H9 (cell line): ENCODE measurements at regions not wholly inside any gene's neighbourhood (a gene's known extent, or its start where the extent isn't known, plus 50 kb on each side); places are given as distances from the start of the nearest gene placed in this dataset.

Experiments used
- DNase-seq: peaks from one replicate; pipeline ENCODE4 v3.0.0-alpha.2; 2017
- H2AFZ ChIP-seq: one replicate; pipeline ENCODE4 v1.6.1; 2013; ENCODE audit warnings: mild to moderate bottlenecking, low read length, control low read depth, moderate library complexity
- H2AK5ac ChIP-seq: 2 replicates; pipeline ENCODE4 v1.6.1; 2013; ENCODE audit warnings: low read length, control low read depth, mixed read lengths; ENCODE audit not compliant: insufficient read length
- H2BK120ac ChIP-seq: one replicate; pipeline ENCODE4 v1.6.1; 2013; ENCODE audit warnings: low read depth, mild to moderate bottlenecking, low read length, control low read depth, inconsistent platforms; ENCODE audit not compliant: poor library complexity, severe bottlenecking
- H2BK12ac ChIP-seq: 2 replicates; pipeline ENCODE4 v1.6.1; 2013; ENCODE audit warnings: low read length, control low read depth, mixed read lengths, low read depth; ENCODE audit not compliant: insufficient read length
- H2BK15ac ChIP-seq: 2 replicates; pipeline ENCODE4 v1.6.1; 2013; ENCODE audit warnings: low read depth, low read length, control low read depth
- H2BK20ac ChIP-seq: one replicate; pipeline ENCODE4 v1.6.1; 2013; ENCODE audit warnings: low read depth, mild to moderate bottlenecking, low read length, control low read depth, inconsistent platforms; ENCODE audit not compliant: poor library complexity, severe bottlenecking
- H2BK5ac ChIP-seq: 2 replicates; pipeline ENCODE4 v1.6.1; 2013; ENCODE audit warnings: low read length, control low read depth, mixed read lengths; ENCODE audit not compliant: insufficient read length
- H3K14ac ChIP-seq: 2 replicates; pipeline ENCODE4 v1.6.1; 2013; ENCODE audit warnings: low read length, control low read depth; ENCODE audit not compliant: insufficient read depth
- H3K18ac ChIP-seq: 2 replicates; pipeline ENCODE4 v1.6.1; 2013; ENCODE audit warnings: low read depth, mild to moderate bottlenecking, mixed read lengths, low read length, control low read depth; ENCODE audit not compliant: insufficient read length
- H3K23ac ChIP-seq: 2 replicates; pipeline ENCODE4 v1.6.1; 2013; ENCODE audit warnings: low read length, control low read depth, mixed read lengths, low read depth; ENCODE audit not compliant: insufficient read length
- H3K23me2 ChIP-seq: 2 replicates; pipeline ENCODE4 v1.6.1; 2013; ENCODE audit warnings: low read depth, mild to moderate bottlenecking, mixed read lengths, low read length, control low read depth; ENCODE audit not compliant: insufficient read length, poor library complexity, severe bottlenecking
- H3K27ac ChIP-seq: 2 replicates; pipeline ENCODE4 v1.5.1; 2013; ENCODE audit warnings: low read length, control low read depth, mixed read lengths, low read depth; ENCODE audit not compliant: insufficient read length
- H3K27me3 ChIP-seq: 2 replicates; pipeline ENCODE4 v1.6.1; 2013; ENCODE audit warnings: low read length, control low read depth, inconsistent platforms; ENCODE audit not compliant: insufficient read depth
- H3K4ac ChIP-seq: 2 replicates; pipeline ENCODE4 v1.6.1; 2013; ENCODE audit warnings: low read depth, mild to moderate bottlenecking, control low read depth, inconsistent platforms, low read length, moderate library complexity
- H3K4me1 ChIP-seq: 2 replicates; pipeline ENCODE4 v1.6.1; 2013; ENCODE audit warnings: low read length, control low read depth, inconsistent platforms; ENCODE audit not compliant: insufficient read depth
- H3K4me2 ChIP-seq: 2 replicates; pipeline ENCODE4 v1.6.1; 2013; ENCODE audit warnings: low read length, control low read depth, mixed read lengths; ENCODE audit not compliant: insufficient read length, insufficient read depth
- H3K56ac ChIP-seq: 2 replicates; pipeline ENCODE4 v1.6.1; 2013; ENCODE audit warnings: low read depth, mild to moderate bottlenecking, mixed read lengths, low read length, control low read depth; ENCODE audit not compliant: insufficient read length
- H3K79me1 ChIP-seq: 2 replicates; pipeline ENCODE4 v1.6.1; 2013; ENCODE audit warnings: low read depth, mild to moderate bottlenecking, moderate library complexity, low read length, control low read depth, inconsistent platforms; ENCODE audit not compliant: insufficient read depth, poor library complexity, severe bottlenecking
- H3K79me2 ChIP-seq: 2 replicates; pipeline ENCODE4 v1.6.1; 2013; ENCODE audit warnings: low read length, control low read depth, inconsistent platforms; ENCODE audit not compliant: insufficient read depth
- H3K9ac ChIP-seq: 2 replicates; pipeline ENCODE4 v1.6.1; 2013; ENCODE audit warnings: low read length, control low read depth, mixed read lengths; ENCODE audit not compliant: insufficient read length; ENCODE audit errors: extremely low read depth
- H3K9me3 ChIP-seq: one replicate; pipeline ENCODE4 v1.6.1; 2013; ENCODE audit warnings: low read depth, low read length, inconsistent platforms; ENCODE audit not compliant: control insufficient read depth
- H3T11ph ChIP-seq: one replicate; pipeline ENCODE4 v1.6.1; 2013; ENCODE audit warnings: mild to moderate bottlenecking, low read length, control low read depth, inconsistent platforms
- H4K20me1 ChIP-seq: one replicate; pipeline ENCODE4 v1.6.1; 2013; ENCODE audit not compliant: control insufficient read depth, insufficient read length, insufficient read depth
- H4K5ac ChIP-seq: 2 replicates; pipeline ENCODE4 v1.6.1; 2013; ENCODE audit warnings: low read depth, mild to moderate bottlenecking, mixed read lengths, low read length, control low read depth; ENCODE audit not compliant: insufficient read length
- H4K8ac ChIP-seq: replicated peaks from 2 replicates; pipeline ENCODE4 v1.6.1; 2013; ENCODE audit warnings: low read length, control low read depth, mixed read lengths, low read depth; ENCODE audit not compliant: insufficient read length
- H4K91ac ChIP-seq: 2 replicates; pipeline ENCODE4 v1.6.1; 2013; ENCODE audit warnings: low read depth, mild to moderate bottlenecking, moderate library complexity, mixed read lengths, low read length, control low read depth; ENCODE audit not compliant: insufficient read length
- H3K27ac Mint-ChIP-seq, 3 experiments: 2 replicates in 2 of 3; 3 replicates in 1 of 3; pipeline ENCODE4 v1.8.0; 2020 to 2021; ENCODE audit warnings: mixed read lengths in 3 of 3, mild to moderate bottlenecking in 1 of 3, moderate library complexity in 1 of 3
- H3K27me3 Mint-ChIP-seq: 2 replicates; pipeline ENCODE4 v1.8.0; 2021; ENCODE audit warnings: low read depth, mild to moderate bottlenecking, moderate library complexity, mixed read lengths
- H3K36me3 Mint-ChIP-seq, 3 experiments: 2 replicates in 2 of 3; 3 replicates in 1 of 3; pipeline ENCODE4 v1.8.0; 2020 to 2021; ENCODE audit warnings: low read depth in 3 of 3, mixed read lengths in 3 of 3; ENCODE audit not compliant: insufficient read depth in 1 of 3
- H3K4me1 Mint-ChIP-seq, 2 experiments: 2 replicates each; pipeline ENCODE4 v1.8.0; 2020; ENCODE audit warnings: mixed read lengths in 2 of 2
- H3K4me3 Mint-ChIP-seq, 2 experiments: 2 replicates in 1 of 2; 3 replicates in 1 of 2; pipeline ENCODE4 v1.8.0; 2020 to 2021; ENCODE audit warnings: mild to moderate bottlenecking in 2 of 2, mixed read lengths in 2 of 2, moderate library complexity in 1 of 2
- H3K9me3 Mint-ChIP-seq, 2 experiments: 2 replicates in 1 of 2; 3 replicates in 1 of 2; pipeline ENCODE4 v1.8.0; 2020; ENCODE audit warnings: mild to moderate bottlenecking in 2 of 2, mixed read lengths in 2 of 2, moderate library complexity in 1 of 2
- WGBS: extraction: QIAGEN DNeasy Blood & Tissue Kit; methylation state at CpG from one replicate; pipeline ENCODE4 v1.1.7; 2013; ENCODE audit warnings: missing lambda C conversion rate, low lambda C conversion rate, mixed read lengths; ENCODE audit not compliant: insufficient read length; ENCODE audit errors: extremely low coverage; 5-methylcytosine and 5-hydroxymethylcytosine counted together
- TF ChIP-seq, protein P1 (sequence below): fragments of 200-600 bp; sonication (generic); conservative IDR thresholded peaks from 3 replicates; pipeline ENCODE4 v1.8.0; 2021; ENCODE audit warnings: antibody characterized with exemption, mild to moderate bottlenecking

- no peaks in the 10 kb centered on the region for H3K36me3 Mint-ChIP-seq
- Histone ChIP-seq H3K18ac (no peak overlapping the region), H3K4ac (no peak overlapping the region), H3K23ac (no peak overlapping the region), H3K79me1 (no peaks in the 10 kb centered on the region), H2AK5ac (no peak overlapping the region), H4K91ac (no peak overlapping the region), H3K23me2 (no peaks in the 10 kb centered on the region), H3K4me2 (no peak overlapping the region), H3K79me2 (no peaks in the 10 kb centered on the region), H3K9ac (no peak overlapping the region), H2BK120ac (no peak overlapping the region), H2AFZ (no peak overlapping the region), H4K5ac (no peak overlapping the region), H3K4me1 (no peaks in the 10 kb centered on the region), H3K27me3 (no peaks in the 10 kb centered on the region), H4K20me1 (no peaks in the 10 kb centered on the region), H3K14ac (no peak overlapping the region), H4K8ac (no peak overlapping the region), H2BK20ac (no peak overlapping the region), H2BK12ac (no peak overlapping the region), H3K9me3 (no peaks in the 10 kb centered on the region), H2BK15ac (no peak overlapping the region), H2BK5ac (no peak overlapping the region), H3T11ph (no peak overlapping the region), H3K56ac (no peak overlapping the region), H3K27ac (no peak overlapping the region)
- no peak overlapping the region for H3K4me3 Mint-ChIP-seq
- WGBS, result no CpG with 5 or more reads among the region's 3 CpGs
- no peak for DNase-seq
- H3K4me1 Mint-ChIP-seq, result no peaks in the 10 kb centered on the region
- no peaks in the 10 kb centered on the region for H3K27me3 Mint-ChIP-seq
- no peaks in the 10 kb centered on the region for H3K9me3 Mint-ChIP-seq
- TF ChIP-seq, protein P1, sequence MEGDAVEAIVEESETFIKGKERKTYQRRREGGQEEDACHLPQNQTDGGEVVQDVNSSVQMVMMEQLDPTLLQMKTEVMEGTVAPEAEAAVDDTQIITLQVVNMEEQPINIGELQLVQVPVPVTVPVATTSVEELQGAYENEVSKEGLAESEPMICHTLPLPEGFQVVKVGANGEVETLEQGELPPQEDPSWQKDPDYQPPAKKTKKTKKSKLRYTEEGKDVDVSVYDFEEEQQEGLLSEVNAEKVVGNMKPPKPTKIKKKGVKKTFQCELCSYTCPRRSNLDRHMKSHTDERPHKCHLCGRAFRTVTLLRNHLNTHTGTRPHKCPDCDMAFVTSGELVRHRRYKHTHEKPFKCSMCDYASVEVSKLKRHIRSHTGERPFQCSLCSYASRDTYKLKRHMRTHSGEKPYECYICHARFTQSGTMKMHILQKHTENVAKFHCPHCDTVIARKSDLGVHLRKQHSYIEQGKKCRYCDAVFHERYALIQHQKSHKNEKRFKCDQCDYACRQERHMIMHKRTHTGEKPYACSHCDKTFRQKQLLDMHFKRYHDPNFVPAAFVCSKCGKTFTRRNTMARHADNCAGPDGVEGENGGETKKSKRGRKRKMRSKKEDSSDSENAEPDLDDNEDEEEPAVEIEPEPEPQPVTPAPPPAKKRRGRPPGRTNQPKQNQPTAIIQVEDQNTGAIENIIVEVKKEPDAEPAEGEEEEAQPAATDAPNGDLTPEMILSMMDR, result no peak
- no peak overlapping the region for H3K27ac Mint-ChIP-seq
Measured at GRCh38 chr13:88937384-88937783, 1266.2 kb downstream of the SLITRK5 start.
